Caco-2 (cell line): ENCODE measurements at regions not wholly inside any gene's neighbourhood (a gene's known extent, or its start where the extent isn't known, plus 50 kb on each side); places are given as distances from the start of the nearest gene placed in this dataset.

ENCODE experiments used
- BruUV-seq: library from RNA; stranded (reverse); fragments of 400-500 nt; replicated peaks from 2 replicates; lab custom pipeline; 2021; lab: Mats Ljungman, UMichigan
- CTCF ChIA-PET: fragments of 300-600 bp; sonication (Branson Sonifier 250); formaldehyde crosslinking; loops from one replicate; lab custom pipeline; 2022; ENCODE audit warnings: antibody characterized with exemption; lab: Charles Lee
- POLR2A ChIA-PET: fragments of 300-600 bp; sonication (Branson Sonifier 250); formaldehyde crosslinking; loops from one replicate; lab custom pipeline; 2022; ENCODE audit warnings: antibody characterized with exemption; lab: Charles Lee
- DNase-seq, 2 experiments: peaks; one replicate each; pipeline versions ENCODE4 v3.0.0 to v3.0.0-alpha.2; 2020 to 2022
- H3K27me3 ChIP-seq: replicated peaks from 2 replicates; pipeline ENCODE4 v1.6.0; 2011; ENCODE audit warnings: low read length; ENCODE audit not compliant: control insufficient read depth, insufficient read depth
- H3K36me3 ChIP-seq: 2 replicates; pipeline ENCODE4 v1.5.1; 2011; ENCODE audit warnings: low read length; ENCODE audit not compliant: control insufficient read depth, insufficient read depth
- H3K4me1 ChIP-seq: fragments of 250-450 bp; sonication (Bioruptor Pico); 2 replicates; pipeline ENCODE4 v1.5.1; 2020; ENCODE audit warnings: mild to moderate bottlenecking
- H3K4me3 ChIP-seq: 2 replicates; pipeline ENCODE4 v1.5.1; 2011; ENCODE audit warnings: low read depth, mild to moderate bottlenecking, control low read depth, low read length
- H3K9me3 ChIP-seq: fragments of 250-450 bp; sonication (Bioruptor Pico); 2 replicates; pipeline ENCODE4 v1.5.1; 2020; ENCODE audit warnings: mild to moderate bottlenecking, moderate library complexity
- H3K27ac Mint-ChIP-seq: one replicate; pipeline ENCODE4 v1.8.0; 2022; ENCODE audit warnings: mixed read lengths; ENCODE audit not compliant: unreplicated experiment
- H3K27me3 Mint-ChIP-seq: one replicate; pipeline ENCODE4 v1.8.0; 2022; ENCODE audit warnings: mixed read lengths; ENCODE audit not compliant: insufficient read depth, unreplicated experiment
- H3K36me3 Mint-ChIP-seq: one replicate; pipeline ENCODE4 v1.8.0; 2022; ENCODE audit warnings: mild to moderate bottlenecking, mixed read lengths; ENCODE audit not compliant: insufficient read depth, unreplicated experiment
- H3K4me1 Mint-ChIP-seq: one replicate; pipeline ENCODE4 v1.8.0; 2022; ENCODE audit warnings: low read depth, mixed read lengths; ENCODE audit not compliant: unreplicated experiment
- H3K4me3 Mint-ChIP-seq: one replicate; pipeline ENCODE4 v1.8.0; 2022; ENCODE audit warnings: mild to moderate bottlenecking, moderate library complexity, mixed read lengths; ENCODE audit not compliant: unreplicated experiment
- H3K9me3 Mint-ChIP-seq: one replicate; pipeline ENCODE4 v1.8.0; 2022; ENCODE audit warnings: mixed read lengths; ENCODE audit not compliant: unreplicated experiment
- intact Hi-C: fragments of 100-400 bp; cut with micrococcal nuclease; formaldehyde crosslinking; loops from one replicate; pipeline ENCODE4 v1.10.0; 2022; ENCODE audit not compliant: unreplicated experiment
- TF ChIP-seq, protein P1 (sequence below), 2 experiments: fragments of 200-600 bp in 1 of 2; IDR thresholded peaks; 1 replicate in 1 of 2; 2 replicates in 1 of 2; pipeline versions ENCODE4 v1.5.1 to v1.8.0; 2011 to 2022; ENCODE audit warnings: antibody characterized with exemption in 1 of 2, control low read depth in 1 of 2, inconsistent platforms in 1 of 2, low read depth in 1 of 2, low read length in 1 of 2, mild to moderate bottlenecking in 1 of 2, moderate library complexity in 1 of 2; ENCODE audit not compliant: insufficient read depth in 1 of 2, severe bottlenecking in 1 of 2, unreplicated experiment in 1 of 2

DNA sequence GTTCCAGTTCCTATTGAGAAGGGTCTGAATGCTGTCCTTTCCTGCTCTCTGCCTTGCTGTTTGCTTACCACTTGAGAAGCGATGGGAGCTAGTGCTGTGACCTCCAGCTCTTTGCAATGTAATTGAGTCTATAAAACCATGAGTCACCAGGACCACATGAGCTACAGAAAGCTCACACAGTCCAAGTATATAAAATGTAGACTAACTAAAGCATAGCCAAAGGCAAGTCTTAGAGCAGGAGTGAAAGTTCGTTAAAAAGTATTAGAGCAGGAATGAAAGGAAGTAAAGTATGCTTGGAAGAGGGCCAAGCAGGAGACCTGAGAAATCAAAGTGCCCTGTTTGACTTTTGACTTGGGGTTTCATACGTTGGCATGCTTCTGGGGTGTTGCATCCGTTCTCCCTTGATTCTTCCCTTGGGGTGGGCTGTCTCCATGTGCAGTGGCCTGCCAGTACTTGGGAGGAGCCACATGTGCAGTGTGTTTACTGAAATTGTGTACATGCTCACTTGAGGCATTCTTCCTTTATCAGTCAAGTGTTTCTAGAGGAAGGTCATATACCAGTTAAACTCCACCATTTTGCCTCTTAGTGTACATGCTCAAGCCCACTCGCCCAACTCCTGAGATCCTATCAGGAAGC lies 71.3 kb upstream of the KIT start:
- H3K36me3 ChIP-seq: no peaks in the 10 kb centered on the region
- TF ChIP-seq, protein P1, sequence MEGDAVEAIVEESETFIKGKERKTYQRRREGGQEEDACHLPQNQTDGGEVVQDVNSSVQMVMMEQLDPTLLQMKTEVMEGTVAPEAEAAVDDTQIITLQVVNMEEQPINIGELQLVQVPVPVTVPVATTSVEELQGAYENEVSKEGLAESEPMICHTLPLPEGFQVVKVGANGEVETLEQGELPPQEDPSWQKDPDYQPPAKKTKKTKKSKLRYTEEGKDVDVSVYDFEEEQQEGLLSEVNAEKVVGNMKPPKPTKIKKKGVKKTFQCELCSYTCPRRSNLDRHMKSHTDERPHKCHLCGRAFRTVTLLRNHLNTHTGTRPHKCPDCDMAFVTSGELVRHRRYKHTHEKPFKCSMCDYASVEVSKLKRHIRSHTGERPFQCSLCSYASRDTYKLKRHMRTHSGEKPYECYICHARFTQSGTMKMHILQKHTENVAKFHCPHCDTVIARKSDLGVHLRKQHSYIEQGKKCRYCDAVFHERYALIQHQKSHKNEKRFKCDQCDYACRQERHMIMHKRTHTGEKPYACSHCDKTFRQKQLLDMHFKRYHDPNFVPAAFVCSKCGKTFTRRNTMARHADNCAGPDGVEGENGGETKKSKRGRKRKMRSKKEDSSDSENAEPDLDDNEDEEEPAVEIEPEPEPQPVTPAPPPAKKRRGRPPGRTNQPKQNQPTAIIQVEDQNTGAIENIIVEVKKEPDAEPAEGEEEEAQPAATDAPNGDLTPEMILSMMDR (IDR thresholded peaks at IDR 0.05; ENCODE audit: insufficient read depth in 1 of 2, low read depth in 1 of 2, low read length in 1 of 2, severe bottlenecking in 1 of 2, unreplicated experiment in 1 of 2): no peak
- Mint-ChIP-seq H3K4me3 (no peak overlapping the region), H3K27me3 (no peaks in the 10 kb centered on the region), H3K9me3 (no peaks in the 10 kb centered on the region), H3K27ac (no peak overlapping the region), H3K36me3 (no peaks in the 10 kb centered on the region), H3K4me1 (peaks cover 7% of the 10 kb centered on the region)
- no peak for DNase-seq
- no peaks in the 10 kb centered on the region for H3K9me3 ChIP-seq
- H3K4me1 ChIP-seq: peaks cover 19% of the 10 kb centered on the region; the same call in 1 of the 2 replicates
- intact Hi-C loops: no loop called here
- BruUV-seq: no TSS peak
- no peak overlapping the region for H3K4me3 ChIP-seq
- ChIA-PET POLR2A (no interaction called here), CTCF (no interaction called here)
- no peaks in the 10 kb centered on the region for H3K27me3 ChIP-seq

GRCh38 chr4:54587107-54587891 lies 70.5 kb upstream of the KIT start:
- H3K27ac Mint-ChIP-seq: no peak overlapping the region
- ChIA-PET CTCF (no interaction called here), POLR2A (no interaction called here)
- H3K9me3 Mint-ChIP-seq: no peaks in the 10 kb centered on the region
- no peaks in the 10 kb centered on the region for H3K36me3 ChIP-seq
- no peaks in the 10 kb centered on the region for H3K36me3 Mint-ChIP-seq
- intact Hi-C loops: no loop called here
- no peak for DNase-seq
- H3K27me3 Mint-ChIP-seq: no peaks in the 10 kb centered on the region
- H3K4me1 Mint-ChIP-seq: peaks cover 7% of the 10 kb centered on the region
- H3K4me3 Mint-ChIP-seq: no peak overlapping the region
- BruUV-seq: no TSS peak
- H3K9me3 ChIP-seq: no peaks in the 10 kb centered on the region
- H3K4me1 ChIP-seq: peaks cover 19% of the 10 kb centered on the region; the same call in 1 of the 2 replicates
- TF ChIP-seq, protein P1 (IDR thresholded peaks at IDR 0.05; ENCODE audit: insufficient read depth in 1 of 2, low read depth in 1 of 2, low read length in 1 of 2, severe bottlenecking in 1 of 2, unreplicated experiment in 1 of 2): no peak
- no peaks in the 10 kb centered on the region for H3K27me3 ChIP-seq
- no peak overlapping the region for H3K4me3 ChIP-seq

DNA sequence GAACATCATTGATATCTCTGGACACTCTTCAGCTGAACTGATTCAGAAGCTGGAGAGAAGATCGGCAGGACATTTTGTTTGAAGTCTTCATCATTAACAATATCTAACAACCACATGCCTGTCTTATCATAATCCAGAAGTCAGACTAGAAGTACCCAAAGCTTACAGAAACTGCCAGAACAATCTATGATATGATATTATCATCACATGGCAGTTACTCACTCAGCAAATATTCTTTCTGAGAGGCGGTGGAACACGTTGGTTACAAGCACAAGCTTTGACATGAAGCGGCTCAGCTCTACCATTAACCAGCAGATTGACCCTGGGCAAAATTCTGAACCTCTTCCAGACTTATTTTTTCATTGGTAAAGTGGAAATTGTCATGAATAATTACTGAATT lies 69.4 kb upstream of the KIT start:
- no peak overlapping the region for H3K4me3 Mint-ChIP-seq
- Histone ChIP-seq H3K9me3 (no peaks in the 10 kb centered on the region), H3K27me3 (no peaks in the 10 kb centered on the region), H3K4me3 (no peak overlapping the region), H3K36me3 (no peaks in the 10 kb centered on the region), H3K4me1 (peaks cover 19% of the 10 kb centered on the region; the same call in 1 of the 2 replicates)
- H3K36me3 Mint-ChIP-seq: no peaks in the 10 kb centered on the region
- H3K27ac Mint-ChIP-seq: no peak overlapping the region
- ChIA-PET POLR2A (no interaction called here), CTCF (no interaction called here)
- TF ChIP-seq, protein P1 (IDR thresholded peaks at IDR 0.05; ENCODE audit: insufficient read depth in 1 of 2, low read depth in 1 of 2, low read length in 1 of 2, severe bottlenecking in 1 of 2, unreplicated experiment in 1 of 2): no peak
- DNase-seq: no peak
- intact Hi-C loops: no loop called here
- peaks cover 7% of the 10 kb centered on the region for H3K4me1 Mint-ChIP-seq
- no peaks in the 10 kb centered on the region for H3K9me3 Mint-ChIP-seq
- BruUV-seq: no TSS peak
- H3K27me3 Mint-ChIP-seq: no peaks in the 10 kb centered on the region
